ENCODE measurements at regions not wholly inside any gene's neighbourhood (a gene's known extent, or its start where the extent isn't known, plus 50 kb on each side); places are given as distances from the start of the nearest gene placed in this dataset.

DNA sequence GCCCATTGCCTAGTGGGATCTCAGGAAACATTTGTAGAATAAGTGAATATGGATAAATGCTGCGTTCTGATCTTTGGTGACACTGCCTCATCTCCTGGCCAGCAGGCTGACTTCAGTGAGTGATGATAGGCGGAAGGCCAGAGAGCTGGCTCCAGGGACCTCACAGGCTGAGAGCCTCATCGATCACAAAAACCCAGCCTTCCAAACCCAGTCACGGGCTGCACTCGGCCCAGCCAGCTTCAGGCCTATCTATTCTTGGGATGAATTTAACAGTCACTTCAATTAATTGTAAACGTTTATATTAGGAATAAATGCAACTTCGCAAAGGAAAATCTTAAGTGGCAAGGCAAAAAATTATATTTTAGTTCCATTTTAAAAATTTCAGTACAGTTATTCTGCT, 201.6 kb downstream of the IRX2 start:
- Histone ChIP-seq H3K4me1 (no peaks in the 10 kb centered on the region), H3K9me3 (peaks cover 12% of the 10 kb centered on the region), H3K36me3 (no peaks in the 10 kb centered on the region), H3K4me3 (no peak overlapping the region), H3K27ac (no peak overlapping the region), H3K27me3 (peaks cover 5% of the 10 kb centered on the region)
- TF ChIP-seq POLR2AphosphoS5 (IDR thresholded peaks at IDR 0.05) = no peak
- no peak for TF ChIP-seq EP300 (IDR thresholded peaks at IDR 0.05)
- TF ChIP-seq, protein P1, sequence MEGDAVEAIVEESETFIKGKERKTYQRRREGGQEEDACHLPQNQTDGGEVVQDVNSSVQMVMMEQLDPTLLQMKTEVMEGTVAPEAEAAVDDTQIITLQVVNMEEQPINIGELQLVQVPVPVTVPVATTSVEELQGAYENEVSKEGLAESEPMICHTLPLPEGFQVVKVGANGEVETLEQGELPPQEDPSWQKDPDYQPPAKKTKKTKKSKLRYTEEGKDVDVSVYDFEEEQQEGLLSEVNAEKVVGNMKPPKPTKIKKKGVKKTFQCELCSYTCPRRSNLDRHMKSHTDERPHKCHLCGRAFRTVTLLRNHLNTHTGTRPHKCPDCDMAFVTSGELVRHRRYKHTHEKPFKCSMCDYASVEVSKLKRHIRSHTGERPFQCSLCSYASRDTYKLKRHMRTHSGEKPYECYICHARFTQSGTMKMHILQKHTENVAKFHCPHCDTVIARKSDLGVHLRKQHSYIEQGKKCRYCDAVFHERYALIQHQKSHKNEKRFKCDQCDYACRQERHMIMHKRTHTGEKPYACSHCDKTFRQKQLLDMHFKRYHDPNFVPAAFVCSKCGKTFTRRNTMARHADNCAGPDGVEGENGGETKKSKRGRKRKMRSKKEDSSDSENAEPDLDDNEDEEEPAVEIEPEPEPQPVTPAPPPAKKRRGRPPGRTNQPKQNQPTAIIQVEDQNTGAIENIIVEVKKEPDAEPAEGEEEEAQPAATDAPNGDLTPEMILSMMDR (IDR thresholded peaks at IDR 0.05) = no peak
- no peak for DNase-seq (ENCODE audit: low spot score in 2 of 2)
- WGBS = 84% methylated on average over 7 of the region's 7 CpGs

GRCh38 chr5:2549354-2549753, 202.1 kb downstream of the IRX2 start:
- WGBS = 93% methylated on average over 8 of the region's 10 CpGs
- H3K27me3 ChIP-seq = peaks cover 5% of the 10 kb centered on the region
- peaks cover 12% of the 10 kb centered on the region for H3K9me3 ChIP-seq
- no peak overlapping the region for H3K4me3 ChIP-seq
- TF ChIP-seq EP300 (IDR thresholded peaks at IDR 0.05) (no peak), POLR2AphosphoS5 (IDR thresholded peaks at IDR 0.05) (no peak), POLR2A (IDR thresholded peaks at IDR 0.05) (no peak)
- TF ChIP-seq, protein P1 (IDR thresholded peaks at IDR 0.05) = no peak
- DNase-seq (ENCODE audit: low spot score in 2 of 2) = no peak
- H3K27ac ChIP-seq = no peak overlapping the region
- no peaks in the 10 kb centered on the region for H3K4me1 ChIP-seq
- no peaks in the 10 kb centered on the region for H3K36me3 ChIP-seq

GRCh38 chr5:2546938-2547337, 204.5 kb downstream of the IRX2 start:
- Histone ChIP-seq H3K36me3 (no peaks in the 10 kb centered on the region), H3K4me1 (no peaks in the 10 kb centered on the region), H3K4me3 (no peak overlapping the region), H3K27me3 (peaks cover 5% of the 10 kb centered on the region), H3K9me3 (no peaks in the 10 kb centered on the region), H3K27ac (no peak overlapping the region)
- 66% methylated on average over 14 of the region's 14 CpGs for WGBS
- no peak for DNase-seq (ENCODE audit: low spot score in 2 of 2)
- TF ChIP-seq POLR2AphosphoS5 (IDR thresholded peaks at IDR 0.05) (no peak), EP300 (IDR thresholded peaks at IDR 0.05) (no peak), POLR2A (IDR thresholded peaks at IDR 0.05) (no peak)
- TF ChIP-seq, protein P1 (IDR thresholded peaks at IDR 0.05) = no peak

GRCh38 chr5:2544003-2544402, 207.5 kb downstream of the IRX2 start:
- no peaks in the 10 kb centered on the region for H3K36me3 ChIP-seq
- TF ChIP-seq POLR2AphosphoS5 (IDR thresholded peaks at IDR 0.05) = no peak
- no peak for TF ChIP-seq EP300 (IDR thresholded peaks at IDR 0.05)
- TF ChIP-seq POLR2A (IDR thresholded peaks at IDR 0.05) = no peak
- WGBS = 85% methylated on average over 5 of the region's 5 CpGs
- H3K4me3 ChIP-seq = no peak overlapping the region
- no peaks in the 10 kb centered on the region for H3K9me3 ChIP-seq
- peaks cover 5% of the 10 kb centered on the region for H3K27me3 ChIP-seq
- no peaks in the 10 kb centered on the region for H3K4me1 ChIP-seq
- DNase-seq (ENCODE audit: low spot score in 2 of 2) = no peak
- no peak overlapping the region for H3K27ac ChIP-seq

DNA sequence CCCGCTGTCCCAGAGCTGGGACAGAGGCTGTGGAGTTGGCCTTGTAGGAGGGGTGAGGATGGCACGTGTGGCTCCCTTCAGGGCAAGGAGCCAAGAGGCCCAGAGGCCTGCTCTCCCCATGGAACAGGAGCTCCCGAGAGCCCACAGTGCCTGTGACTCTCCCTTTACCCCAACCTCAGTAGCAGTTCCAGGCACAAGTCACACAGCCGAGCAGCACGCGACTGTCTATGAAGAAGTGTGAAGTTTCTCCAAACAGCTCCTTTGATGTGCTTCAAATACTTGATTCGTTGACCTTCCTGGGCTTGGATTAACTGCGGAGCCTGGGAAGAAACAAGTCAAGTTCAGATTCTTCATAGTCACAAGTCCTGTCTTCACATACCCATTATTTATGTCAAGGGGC, 208.7 kb downstream of the IRX2 start:
- Histone ChIP-seq H3K9me3 (no peaks in the 10 kb centered on the region), H3K27ac (no peak overlapping the region), H3K36me3 (no peaks in the 10 kb centered on the region), H3K27me3 (peaks cover 5% of the 10 kb centered on the region), H3K4me3 (no peak overlapping the region), H3K4me1 (no peaks in the 10 kb centered on the region)
- TF ChIP-seq POLR2AphosphoS5 (IDR thresholded peaks at IDR 0.05) = no peak
- no peak for TF ChIP-seq POLR2A (IDR thresholded peaks at IDR 0.05)
- TF ChIP-seq EP300 (IDR thresholded peaks at IDR 0.05) = no peak
- TF ChIP-seq, protein P1 (IDR thresholded peaks at IDR 0.05) = no peak
- 87% methylated on average over 8 of the region's 8 CpGs for WGBS
- DNase-seq (ENCODE audit: low spot score in 2 of 2) = no peak

- H3K4me3 ChIP-seq = no peak overlapping the region
- no peaks in the 10 kb centered on the region for H3K36me3 ChIP-seq
- peaks cover 5% of the 10 kb centered on the region for H3K27me3 ChIP-seq
- no peak overlapping the region for H3K27ac ChIP-seq
- H3K9me3 ChIP-seq = no peaks in the 10 kb centered on the region
- 82% methylated on average over 9 of the region's 11 CpGs for WGBS
- DNase-seq (ENCODE audit: low spot score in 2 of 2) = peak in 1 of 2 donors; percentile 41
- H3K4me1 ChIP-seq = no peaks in the 10 kb centered on the region
- TF ChIP-seq POLR2AphosphoS5 (IDR thresholded peaks at IDR 0.05) (no peak), POLR2A (IDR thresholded peaks at IDR 0.05) (no peak), EP300 (IDR thresholded peaks at IDR 0.05) (no peak)
- TF ChIP-seq, protein P1 (IDR thresholded peaks at IDR 0.05) = no peak
Observed at GRCh38 chr5:2542026-2542425, 209.5 kb downstream of the IRX2 start.

All from suprapubic skin (tissue), 4 donors.